CD4-positive, alpha-beta T cell (primary cell): ENCODE measurements at regions not wholly inside any gene's neighbourhood (a gene's known extent, or its start where the extent isn't known, plus 50 kb on each side); places are given as distances from the start of the nearest gene placed in this dataset.

Experiments
- ATAC-seq: fragments of 200-7000 bp; cut with Tn5 transposase; one replicate; pipeline ENCODE4 v1.10.0; 2022; ENCODE audit warnings: mild to moderate bottlenecking; ENCODE audit not compliant: poor library complexity
- CTCF ChIA-PET: fragments of 350-600 bp; sonication (Branson Sonifier 250); formaldehyde crosslinking; loops from one replicate; lab custom pipeline; 2021; ENCODE audit warnings: antibody characterized with exemption, inconsistent platforms; lab: Charles Lee
- POLR2A ChIA-PET: fragments of 350-600 bp; sonication (Branson Sonifier 250); formaldehyde crosslinking; loops from one replicate; lab custom pipeline; 2021; ENCODE audit warnings: antibody characterized with exemption, inconsistent platforms; lab: Charles Lee
- DNase-seq, 14 experiments: peaks; one replicate each; pipeline ENCODE4 v3.0.0-alpha.2; 2013 to 2020; ENCODE audit warnings: mixed read lengths in 2 of 14
- H3K27ac ChIP-seq, 2 donors: one replicate each; pipeline versions ENCODE4 v1.5.1 to v1.7.0; 2013; ENCODE audit warnings: low read length in 2 of 2, low read depth in 1 of 2, mild to moderate bottlenecking in 1 of 2
- H3K27me3 ChIP-seq, 2 experiments: 1 replicate in 1 of 2; 2 replicates in 1 of 2; pipeline versions ENCODE4 v1.6.1 to v1.7.0; 2013; ENCODE audit warnings: low read length in 2 of 2, control low read depth in 1 of 2, mild to moderate bottlenecking in 1 of 2, moderate library complexity in 1 of 2; ENCODE audit not compliant: insufficient read depth in 2 of 2, control insufficient read depth in 1 of 2
- H3K36me3 ChIP-seq: one replicate; pipeline ENCODE4 v1.6.1; 2013; ENCODE audit warnings: low read length, control low read depth; ENCODE audit not compliant: insufficient read depth
- H3K4me1 ChIP-seq: one replicate; pipeline ENCODE4 v1.6.1; 2013; ENCODE audit warnings: low read length, control low read depth; ENCODE audit not compliant: insufficient read depth
- H3K4me3 ChIP-seq: one replicate; pipeline ENCODE4 v1.5.1; 2013; ENCODE audit warnings: mild to moderate bottlenecking, low read length, moderate library complexity
- H3K9me3 ChIP-seq, 2 experiments: 1 replicate in 1 of 2; 2 replicates in 1 of 2; pipeline versions ENCODE4 v1.6.1 to v1.7.0; 2013; ENCODE audit warnings: low read length in 2 of 2, mild to moderate bottlenecking in 2 of 2, control low read depth in 1 of 2, moderate library complexity in 1 of 2; ENCODE audit not compliant: control insufficient read depth in 1 of 2, insufficient read depth in 1 of 2
- H3K27ac Mint-ChIP-seq: one replicate; pipeline ENCODE4 v1.8.0; 2020; ENCODE audit warnings: mixed read lengths
- H3K27me3 Mint-ChIP-seq: one replicate; pipeline ENCODE4 v1.8.0; 2021; ENCODE audit warnings: mixed read lengths
- H3K36me3 Mint-ChIP-seq: one replicate; pipeline ENCODE4 v1.8.0; 2021; ENCODE audit warnings: low read depth, mixed read lengths
- H3K4me1 Mint-ChIP-seq: one replicate; pipeline ENCODE4 v1.8.0; 2021; ENCODE audit warnings: low read depth, mixed read lengths
- H3K4me3 Mint-ChIP-seq: one replicate; pipeline ENCODE4 v1.8.0; 2020; ENCODE audit warnings: mild to moderate bottlenecking, mixed read lengths
- H3K9me3 Mint-ChIP-seq: one replicate; pipeline ENCODE4 v1.8.0; 2020; ENCODE audit warnings: mixed read lengths
- CTCF ChIP-seq: fragments of 200-600 bp; IDR thresholded peaks from one replicate; pipeline ENCODE4 v1.8.0; 2022; ENCODE audit warnings: antibody characterized with exemption, mild to moderate bottlenecking
- intact Hi-C, 2 experiments: fragments of 100-400 bp; cut with DNase I in 1 of 2; cut with micrococcal nuclease in 1 of 2; formaldehyde crosslinking; loops; one replicate each; pipeline versions ENCODE4 v1.15.1 to v1.9.0; 2023 to 2025; cut with DNase I, micrococcal nuclease

GRCh38 chr15:68500363-68501258, 68.6 kb upstream of the ITGA11 start:
- CTCF ChIA-PET = no interaction called here
- no peak for DNase-seq
- H3K27me3 Mint-ChIP-seq = no peaks in the 10 kb centered on the region

GRCh38 chr15:68501259-68501591, 69.3 kb upstream of the ITGA11 start:
- H3K27me3 Mint-ChIP-seq = no peaks in the 10 kb centered on the region
- no peaks in the 10 kb centered on the region for H3K36me3 Mint-ChIP-seq
- ChIA-PET POLR2A (no interaction called here), CTCF (no interaction called here)
- Histone ChIP-seq H3K4me3 (no peak overlapping the region), H3K27ac (no peak overlapping the region), H3K36me3 (no peaks in the 10 kb centered on the region), H3K9me3 (no peaks in the 10 kb centered on the region), H3K27me3 (peaks cover 0 to 4% of the 10 kb centered on the region in 2 experiments), H3K4me1 (peaks cover 5% of the 10 kb centered on the region)
- DNase-seq = no peak
- intact Hi-C loops = no loop called here
- H3K4me1 Mint-ChIP-seq = peaks cover 14% of the 10 kb centered on the region
- H3K9me3 Mint-ChIP-seq = no peaks in the 10 kb centered on the region
- ATAC-seq = no peak
- H3K4me3 Mint-ChIP-seq = no peak overlapping the region
- no peak for TF ChIP-seq CTCF
- no peak overlapping the region for H3K27ac Mint-ChIP-seq

More at GRCh38 chr15:68500363-68501258, 68.6 kb upstream of the ITGA11 start:
- H3K4me1 ChIP-seq = peaks cover 5% of the 10 kb centered on the region
- H3K4me1 Mint-ChIP-seq = peaks cover 14% of the 10 kb centered on the region
- no peak for TF ChIP-seq CTCF
- peaks cover 0 to 4% of the 10 kb centered on the region in 2 experiments for H3K27me3 ChIP-seq
- no peaks in the 10 kb centered on the region for H3K36me3 ChIP-seq
- H3K9me3 Mint-ChIP-seq = no peaks in the 10 kb centered on the region
- no peaks in the 10 kb centered on the region for H3K36me3 Mint-ChIP-seq
- no peaks in the 10 kb centered on the region for H3K9me3 ChIP-seq
- H3K4me3 ChIP-seq = no peak overlapping the region
- POLR2A ChIA-PET = no interaction called here
- no peak overlapping the region for H3K27ac Mint-ChIP-seq
- H3K27ac ChIP-seq = no peak overlapping the region
- H3K4me3 Mint-ChIP-seq = no peak overlapping the region
- ATAC-seq = no peak
- intact Hi-C loops = no loop called here

GRCh38 chr15:68501616-68502015, 69.7 kb upstream of the ITGA11 start:
- no peak for TF ChIP-seq CTCF
- no peaks in the 10 kb centered on the region for H3K36me3 Mint-ChIP-seq
- no peaks in the 10 kb centered on the region for H3K27me3 Mint-ChIP-seq
- Histone ChIP-seq H3K4me1 (peaks cover 5% of the 10 kb centered on the region), H3K36me3 (no peaks in the 10 kb centered on the region), H3K27ac (no peak overlapping the region), H3K9me3 (no peaks in the 10 kb centered on the region), H3K27me3 (peaks cover 0 to 4% of the 10 kb centered on the region in 2 experiments), H3K4me3 (no peak overlapping the region)
- no peak overlapping the region for H3K27ac Mint-ChIP-seq
- H3K4me1 Mint-ChIP-seq = peaks cover 14% of the 10 kb centered on the region
- H3K4me3 Mint-ChIP-seq = no peak overlapping the region
- DNase-seq (no peak), ATAC-seq (no peak)
- CTCF ChIA-PET = no interaction called here
- no peaks in the 10 kb centered on the region for H3K9me3 Mint-ChIP-seq
- POLR2A ChIA-PET = no interaction called here
- intact Hi-C loops = no loop called here
